Activated naive CD4-positive, alpha-beta T cell treated with anti-CD3 and anti-CD28 coated beads, Interleukin-2, amount 10 ng/mL, durations not matched to agents 7 days and 5 days (primary cell): ENCODE measurements at regions not wholly inside any gene's neighbourhood (a gene's known extent, or its start where the extent isn't known, plus 50 kb on each side); places are given as distances from the start of the nearest gene placed in this dataset.

Source experiments
- CTCF ChIA-PET: fragments of 350-600 bp; sonication (Branson Sonifier 250); formaldehyde crosslinking; loops from one replicate; lab custom pipeline; 2021; ENCODE audit warnings: antibody characterized with exemption; lab: Charles Lee
- DNase-seq: peaks from one replicate; pipeline ENCODE4 v3.0.0-alpha.2; 2020
- H3K27ac Mint-ChIP-seq: one replicate; pipeline ENCODE4 v1.8.0; 2021; ENCODE audit warnings: mild to moderate bottlenecking, moderate library complexity, mixed read lengths
- H3K27me3 Mint-ChIP-seq: one replicate; pipeline ENCODE4 v1.8.0; 2021; ENCODE audit warnings: mild to moderate bottlenecking, mixed read lengths
- H3K36me3 Mint-ChIP-seq: one replicate; pipeline ENCODE4 v1.8.0; 2021; ENCODE audit warnings: mixed read lengths
- H3K4me1 Mint-ChIP-seq: one replicate; pipeline ENCODE4 v1.8.0; 2021; ENCODE audit warnings: mixed read lengths
- H3K4me3 Mint-ChIP-seq: one replicate; pipeline ENCODE4 v1.8.0; 2021; ENCODE audit warnings: mild to moderate bottlenecking, moderate library complexity, mixed read lengths
- H3K9me3 Mint-ChIP-seq: one replicate; pipeline ENCODE4 v1.8.0; 2021; ENCODE audit warnings: mixed read lengths

DNA sequence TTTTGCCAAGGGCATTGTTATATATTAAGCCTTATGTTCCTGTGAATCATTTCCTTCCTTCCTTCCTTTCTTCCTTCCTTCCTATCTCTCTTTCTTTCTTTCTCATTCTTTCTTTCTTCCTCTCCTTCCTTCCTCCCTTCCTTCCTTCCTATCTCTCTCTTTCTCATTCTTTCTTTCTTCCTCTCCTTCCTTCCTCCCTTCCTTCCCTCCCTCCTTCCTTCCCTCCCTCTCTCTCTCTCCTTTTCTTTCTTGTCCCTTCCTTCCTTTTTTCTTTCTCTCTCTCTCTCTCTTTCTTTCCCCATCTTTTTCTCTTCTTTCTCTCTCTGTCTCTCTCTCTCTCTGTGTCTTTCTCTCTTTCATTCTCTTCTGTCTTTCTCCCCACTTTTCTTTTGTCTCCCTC lies 226.6 kb downstream of the ETNK1 start:
- Mint-ChIP-seq H3K9me3 (no peaks in the 10 kb centered on the region), H3K4me1 (no peaks in the 10 kb centered on the region), H3K36me3 (no peaks in the 10 kb centered on the region), H3K27ac (no peak overlapping the region), H3K27me3 (peaks cover 9% of the 10 kb centered on the region), H3K4me3 (no peak overlapping the region)
- CTCF ChIA-PET = no interaction called here
- DNase-seq = no peak

DNA sequence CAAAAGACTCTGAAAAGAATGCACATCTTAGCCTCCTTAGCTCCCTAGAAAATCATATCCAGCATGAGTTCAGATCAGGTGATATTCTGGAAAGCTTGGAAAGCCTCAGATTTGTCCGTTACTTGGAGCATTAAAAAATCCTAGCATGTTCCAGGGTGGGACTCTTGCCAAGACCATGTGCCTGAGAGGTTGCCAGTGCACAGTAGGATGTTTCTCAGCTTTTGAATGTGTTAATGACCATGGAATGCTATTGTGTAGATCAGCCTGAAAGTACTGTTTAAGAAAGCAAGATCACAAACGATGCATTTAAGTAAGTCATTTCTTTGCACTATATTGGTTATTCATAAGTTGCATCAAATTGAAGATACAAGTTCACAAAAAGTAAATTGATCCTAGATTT lies 230.5 kb downstream of the ETNK1 start:
- DNase-seq = no peak
- H3K27me3 Mint-ChIP-seq = peaks cover 7% of the 10 kb centered on the region
- CTCF ChIA-PET = interaction anchor here (1.3 to 2.0 kb wide), 2 partner anchors 17 to 171 kb away, joined by 4 to 8 read pairs; no protein-coding TSS in a partner anchor
- H3K36me3 Mint-ChIP-seq = no peaks in the 10 kb centered on the region
- no peaks in the 10 kb centered on the region for H3K4me1 Mint-ChIP-seq
- H3K27ac Mint-ChIP-seq = no peak overlapping the region
- no peaks in the 10 kb centered on the region for H3K9me3 Mint-ChIP-seq
- no peak overlapping the region for H3K4me3 Mint-ChIP-seq

- Mint-ChIP-seq H3K4me1 (no peaks in the 10 kb centered on the region), H3K9me3 (no peaks in the 10 kb centered on the region), H3K4me3 (no peak overlapping the region), H3K36me3 (no peaks in the 10 kb centered on the region), H3K27ac (no peak overlapping the region), H3K27me3 (peaks cover 3% of the 10 kb centered on the region)
- CTCF ChIA-PET = interaction anchor here (0.8 to 2.0 kb wide), 3 partner anchors 17 to 199 kb away, joined by 3 to 8 read pairs (median 4); no protein-coding TSS in a partner anchor
- no peak for DNase-seq
Measured at GRCh38 chr12:22856178-22856577, 231.2 kb downstream of the ETNK1 start.

- no peak for DNase-seq
- H3K27me3 Mint-ChIP-seq = no peaks in the 10 kb centered on the region
- no peaks in the 10 kb centered on the region for H3K9me3 Mint-ChIP-seq
- H3K27ac Mint-ChIP-seq = no peak overlapping the region
- H3K36me3 Mint-ChIP-seq = no peaks in the 10 kb centered on the region
- H3K4me3 Mint-ChIP-seq = no peak overlapping the region
- no peaks in the 10 kb centered on the region for H3K4me1 Mint-ChIP-seq
- CTCF ChIA-PET = no interaction called here
Measured at GRCh38 chr12:22858849-22859570, 234.0 kb downstream of the ETNK1 start.

GRCh38 chr12:22860926-22861325 lies 236.0 kb downstream of the ETNK1 start:
- DNase-seq = no peak
- no peaks in the 10 kb centered on the region for H3K27me3 Mint-ChIP-seq
- no peaks in the 10 kb centered on the region for H3K9me3 Mint-ChIP-seq
- CTCF ChIA-PET = interaction anchor here (0.7 kb wide), 1 partner anchor 1278 kb away, joined by 4 read pairs; no protein-coding TSS in a partner anchor
- H3K4me1 Mint-ChIP-seq = no peaks in the 10 kb centered on the region
- H3K4me3 Mint-ChIP-seq = no peak overlapping the region
- no peaks in the 10 kb centered on the region for H3K36me3 Mint-ChIP-seq
- H3K27ac Mint-ChIP-seq = no peak overlapping the region

- no peak for DNase-seq
- H3K4me1 Mint-ChIP-seq = no peaks in the 10 kb centered on the region
- no peaks in the 10 kb centered on the region for H3K9me3 Mint-ChIP-seq
- H3K4me3 Mint-ChIP-seq = no peak overlapping the region
- no peak overlapping the region for H3K27ac Mint-ChIP-seq
- H3K27me3 Mint-ChIP-seq = no peaks in the 10 kb centered on the region
- CTCF ChIA-PET = no interaction called here
- no peaks in the 10 kb centered on the region for H3K36me3 Mint-ChIP-seq
Measured at GRCh38 chr12:22865822-22866221, 240.9 kb downstream of the ETNK1 start.

DNA sequence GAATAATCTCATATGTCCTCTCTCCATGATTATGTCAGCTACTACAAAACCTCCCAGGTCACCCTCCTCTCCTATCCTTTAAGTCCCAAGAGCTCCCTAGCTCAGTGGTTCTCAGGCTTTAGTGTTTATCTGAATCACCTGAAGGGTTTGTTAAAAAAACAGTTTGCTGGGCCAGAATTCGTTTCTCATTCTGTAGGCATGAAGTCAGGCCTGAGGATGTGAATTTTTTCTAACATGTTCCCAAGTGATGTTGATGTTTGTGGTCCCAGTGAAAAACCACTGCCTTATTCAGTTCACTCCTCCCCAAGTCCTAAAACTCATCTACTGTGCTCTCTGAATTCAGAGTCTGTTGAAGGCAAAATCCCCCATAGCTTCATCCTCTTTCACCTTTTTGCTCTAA lies 241.4 kb downstream of the ETNK1 start:
- CTCF ChIA-PET = no interaction called here
- DNase-seq = no peak

DNA sequence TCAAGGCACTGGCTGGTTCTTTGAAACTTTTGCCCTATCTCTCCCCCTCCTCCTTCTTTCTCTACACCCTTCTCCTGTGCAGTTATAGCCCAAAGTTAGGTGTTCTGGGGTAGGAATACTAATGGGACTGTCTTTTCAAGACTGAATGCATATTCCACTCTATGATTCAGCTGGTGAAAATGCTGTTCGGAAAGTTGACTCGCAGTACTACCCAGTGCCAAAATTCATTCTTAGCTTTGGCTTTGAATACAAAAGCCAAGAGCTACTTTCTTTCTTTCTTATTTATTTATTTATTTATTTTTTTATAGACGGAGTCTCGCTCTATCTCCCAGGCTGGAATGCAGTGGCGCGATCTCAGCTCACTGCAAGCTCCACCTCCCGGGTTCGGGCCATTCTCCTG lies 249.2 kb downstream of the ETNK1 start:
- Mint-ChIP-seq H3K27ac (no peak overlapping the region), H3K9me3 (no peaks in the 10 kb centered on the region), H3K36me3 (no peaks in the 10 kb centered on the region), H3K4me1 (no peaks in the 10 kb centered on the region), H3K27me3 (no peaks in the 10 kb centered on the region), H3K4me3 (no peak overlapping the region)
- CTCF ChIA-PET = no interaction called here
- DNase-seq = no peak

More for the DNA sequence above, 241.4 kb downstream of the ETNK1 start:
- Mint-ChIP-seq H3K4me1 (no peaks in the 10 kb centered on the region), H3K36me3 (no peaks in the 10 kb centered on the region), H3K27ac (no peak overlapping the region), H3K9me3 (no peaks in the 10 kb centered on the region), H3K27me3 (no peaks in the 10 kb centered on the region), H3K4me3 (no peak overlapping the region)

GRCh38 chr12:22876262-22876661 lies 251.3 kb downstream of the ETNK1 start:
- no peak for DNase-seq
- H3K9me3 Mint-ChIP-seq = no peaks in the 10 kb centered on the region
- no peaks in the 10 kb centered on the region for H3K27me3 Mint-ChIP-seq
- H3K36me3 Mint-ChIP-seq = no peaks in the 10 kb centered on the region
- CTCF ChIA-PET = no interaction called here
- no peaks in the 10 kb centered on the region for H3K4me1 Mint-ChIP-seq
- H3K4me3 Mint-ChIP-seq = no peak overlapping the region
- no peak overlapping the region for H3K27ac Mint-ChIP-seq

DNA sequence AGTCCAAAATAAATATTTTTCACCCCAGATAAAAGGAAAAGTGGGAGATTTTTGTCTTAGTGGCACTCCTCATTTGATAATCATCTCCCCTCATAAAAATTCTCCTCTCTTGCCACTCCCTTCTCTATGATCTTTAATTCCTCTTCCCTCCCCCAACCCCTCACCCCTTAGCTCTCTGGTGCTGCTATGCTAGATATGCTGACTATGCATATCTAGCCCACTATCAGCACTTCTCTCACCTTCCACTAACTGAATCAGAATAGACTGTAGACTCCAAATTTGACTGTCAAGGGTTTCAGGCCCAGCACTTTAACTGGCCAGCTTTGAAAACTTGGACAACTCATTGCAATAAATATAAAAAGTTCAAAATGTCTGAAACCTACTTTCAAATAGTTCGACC lies 254.2 kb downstream of the ETNK1 start:
- CTCF ChIA-PET = no interaction called here
- H3K27ac Mint-ChIP-seq = no peak overlapping the region
- no peaks in the 10 kb centered on the region for H3K27me3 Mint-ChIP-seq
- H3K4me1 Mint-ChIP-seq = no peaks in the 10 kb centered on the region
- H3K4me3 Mint-ChIP-seq = no peak overlapping the region
- no peaks in the 10 kb centered on the region for H3K36me3 Mint-ChIP-seq
- H3K9me3 Mint-ChIP-seq = no peaks in the 10 kb centered on the region
- DNase-seq = no peak

- Mint-ChIP-seq H3K36me3 (no peaks in the 10 kb centered on the region), H3K4me1 (no peaks in the 10 kb centered on the region), H3K27me3 (no peaks in the 10 kb centered on the region), H3K27ac (no peak overlapping the region), H3K4me3 (no peak overlapping the region), H3K9me3 (no peaks in the 10 kb centered on the region)
- CTCF ChIA-PET = no interaction called here
- DNase-seq = no peak
Measured at GRCh38 chr12:22880331-22880730, 255.4 kb downstream of the ETNK1 start.

DNA sequence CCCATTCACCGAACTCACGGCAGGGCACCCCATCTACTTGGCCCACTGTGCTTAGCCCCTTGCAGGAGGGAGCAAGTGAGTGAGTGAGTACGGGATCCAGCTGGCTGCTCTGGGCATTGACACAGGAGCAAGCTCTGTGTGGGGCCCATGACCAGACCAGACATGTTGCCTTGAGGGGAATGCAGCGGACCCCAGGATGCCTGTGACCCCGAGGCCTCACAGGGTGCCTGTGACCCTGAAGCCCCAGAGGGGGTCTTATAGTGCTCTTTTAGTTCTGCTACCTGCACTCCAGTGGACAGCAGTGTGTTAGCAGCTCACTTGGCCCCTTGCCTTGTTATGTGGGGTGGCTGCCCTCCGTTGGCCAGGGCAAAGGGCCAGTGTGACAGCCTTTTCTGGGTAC lies 255.8 kb downstream of the ETNK1 start:
- Mint-ChIP-seq H3K36me3 (no peaks in the 10 kb centered on the region), H3K4me1 (no peaks in the 10 kb centered on the region), H3K4me3 (no peak overlapping the region), H3K27ac (no peak overlapping the region), H3K27me3 (no peaks in the 10 kb centered on the region), H3K9me3 (no peaks in the 10 kb centered on the region)
- CTCF ChIA-PET = no interaction called here
- DNase-seq = no peak

DNA sequence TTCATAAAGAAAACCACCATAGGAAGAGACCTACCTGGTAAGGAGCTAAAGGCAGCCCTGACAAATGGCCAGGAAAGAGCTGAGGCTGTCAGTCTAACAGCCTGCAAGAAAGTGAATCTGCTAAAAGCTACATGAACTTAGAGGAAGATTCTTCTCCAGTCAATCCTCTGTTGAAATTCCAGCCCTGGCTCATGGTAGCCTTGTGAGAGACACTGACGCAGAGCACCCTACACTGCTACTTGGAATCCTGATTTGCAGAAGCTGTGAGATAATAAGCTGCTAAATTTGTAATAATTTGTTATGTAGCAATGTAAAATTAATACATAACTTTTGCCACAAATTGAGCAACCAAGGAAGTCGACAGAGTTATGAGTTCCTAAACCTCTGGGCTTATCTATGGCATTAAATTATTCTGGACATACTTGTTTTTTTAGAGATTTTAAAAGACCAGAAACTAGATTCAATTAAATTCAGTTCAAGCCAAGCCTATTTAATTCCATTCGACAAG lies 257.0 kb downstream of the ETNK1 start:
- H3K9me3 Mint-ChIP-seq = no peaks in the 10 kb centered on the region
- no peak overlapping the region for H3K27ac Mint-ChIP-seq
- CTCF ChIA-PET = no interaction called here
- H3K4me3 Mint-ChIP-seq = no peak overlapping the region
- no peaks in the 10 kb centered on the region for H3K4me1 Mint-ChIP-seq
- DNase-seq = no peak
- H3K36me3 Mint-ChIP-seq = no peaks in the 10 kb centered on the region
- no peaks in the 10 kb centered on the region for H3K27me3 Mint-ChIP-seq

DNA sequence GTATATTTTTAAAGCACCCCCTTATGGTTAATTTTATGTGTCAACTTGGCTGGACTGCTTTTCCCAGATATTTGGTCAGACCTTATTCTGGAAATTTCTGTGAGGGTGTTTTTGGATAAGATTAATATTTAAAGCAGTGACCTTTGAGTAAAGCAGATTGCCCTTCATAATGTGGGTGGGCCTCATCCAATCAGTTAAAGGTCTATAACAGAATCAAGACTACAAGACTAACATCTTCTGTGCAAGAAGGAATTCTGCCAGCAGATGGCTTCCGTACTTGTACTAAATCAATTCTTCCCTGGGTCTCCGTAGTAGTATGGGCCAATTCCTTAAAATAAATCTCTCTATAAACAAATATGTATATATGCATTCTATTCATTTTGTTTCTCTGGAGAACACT lies 257.6 kb downstream of the ETNK1 start:
- H3K36me3 Mint-ChIP-seq = no peaks in the 10 kb centered on the region
- no peak overlapping the region for H3K27ac Mint-ChIP-seq
- no peaks in the 10 kb centered on the region for H3K4me1 Mint-ChIP-seq
- no peaks in the 10 kb centered on the region for H3K27me3 Mint-ChIP-seq
- no peaks in the 10 kb centered on the region for H3K9me3 Mint-ChIP-seq
- H3K4me3 Mint-ChIP-seq = no peak overlapping the region
- DNase-seq = no peak
- CTCF ChIA-PET = no interaction called here

GRCh38 chr12:22893878-22894277 lies 268.9 kb downstream of the ETNK1 start:
- CTCF ChIA-PET = no interaction called here
- Mint-ChIP-seq H3K4me1 (no peaks in the 10 kb centered on the region), H3K9me3 (no peaks in the 10 kb centered on the region), H3K4me3 (no peak overlapping the region), H3K27me3 (no peaks in the 10 kb centered on the region), H3K27ac (no peak overlapping the region), H3K36me3 (no peaks in the 10 kb centered on the region)
- DNase-seq = no peak
